NCI-H345 (cell line): ENCODE measurements at regions not wholly inside any gene's neighbourhood (a gene's known extent, or its start where the extent isn't known, plus 50 kb on each side); places are given as distances from the start of the nearest gene placed in this dataset.
"Not testable (repeated sequence)": the region's sequence is repeated elsewhere in the genome, so short reads cannot be mapped to it uniquely, and the experiment has no call there.

ENCODE experiments used
- DNase-seq: peaks from one replicate; lab custom pipeline; 2025; lab: John Stamatoyannopoulos, UW

- no peak for DNase-seq
These were observed 632.7 kb downstream of the KLHL13 start for GRCh38 chrX:117483950-117484349.

GRCh38 chrX:117458243-117458968 is 658.2 kb downstream of the KLHL13 start:
- DNase-seq, result no peak

GRCh38 chrX:117455787-117456186 is 660.8 kb downstream of the KLHL13 start:
- DNase-seq, result no peak

DNA sequence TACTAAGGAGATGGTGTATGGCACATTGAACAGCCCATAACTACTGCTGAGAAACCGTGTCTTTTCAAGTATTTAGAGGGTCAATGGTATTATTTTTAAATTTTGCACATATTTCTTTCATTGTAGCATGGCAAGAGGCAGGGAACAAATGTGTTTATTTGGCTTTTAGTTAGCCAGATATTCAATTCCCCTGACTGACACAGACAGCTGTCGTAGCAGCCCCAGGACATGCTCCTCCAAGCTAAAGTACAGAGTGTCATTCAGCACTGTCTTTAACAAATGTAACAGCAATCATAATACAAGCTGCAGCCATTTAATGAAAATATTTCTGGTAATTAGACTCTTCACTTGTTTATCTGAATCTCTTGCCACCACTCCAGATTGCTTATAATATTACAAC is 687.1 kb downstream of the KLHL13 start:
- DNase-seq, result no peak

GRCh38 chrX:117407449-117408150 is 709.0 kb downstream of the KLHL13 start:
- DNase-seq, result no peak

GRCh38 chrX:117400839-117401238 is 715.8 kb downstream of the KLHL13 start:
- DNase-seq, result no peak

GRCh38 chrX:117400005-117400404 is 716.6 kb downstream of the KLHL13 start:
- DNase-seq, result no peak

GRCh38 chrX:117397844-117398243 is 718.8 kb downstream of the KLHL13 start:
- DNase-seq, result no peak

GRCh38 chrX:117394506-117395070 is 722.0 kb downstream of the KLHL13 start:
- DNase-seq, result not testable (repeated sequence)

GRCh38 chrX:117392360-117392759 is 724.2 kb downstream of the KLHL13 start:
- DNase-seq, result not testable (repeated sequence)

GRCh38 chrX:117376460-117376859 is 740.1 kb downstream of the KLHL13 start:
- no peak for DNase-seq

DNA sequence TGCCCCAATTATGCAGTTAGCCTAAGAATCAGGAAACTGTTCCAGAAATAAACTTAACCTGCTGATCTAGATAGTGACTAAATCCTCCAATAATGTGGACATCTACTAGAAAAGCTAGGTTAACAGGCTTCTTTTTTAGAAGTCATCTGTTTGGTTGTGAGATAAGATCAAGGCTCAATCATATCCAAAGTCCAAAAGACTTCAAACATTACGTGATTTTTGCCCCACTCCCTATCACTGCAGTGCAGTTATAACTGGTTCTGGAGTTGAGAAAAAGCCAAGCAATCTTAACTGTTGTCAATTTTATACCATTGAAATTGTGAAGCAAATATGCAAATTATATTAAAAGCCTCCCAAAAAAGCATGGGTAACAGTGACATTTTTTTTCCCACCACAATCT is 781.4 kb downstream of the KLHL13 start:
- DNase-seq, result no peak

GRCh38 chrX:117327373-117327772 is 789.2 kb downstream of the KLHL13 start:
- no peak for DNase-seq

DNA sequence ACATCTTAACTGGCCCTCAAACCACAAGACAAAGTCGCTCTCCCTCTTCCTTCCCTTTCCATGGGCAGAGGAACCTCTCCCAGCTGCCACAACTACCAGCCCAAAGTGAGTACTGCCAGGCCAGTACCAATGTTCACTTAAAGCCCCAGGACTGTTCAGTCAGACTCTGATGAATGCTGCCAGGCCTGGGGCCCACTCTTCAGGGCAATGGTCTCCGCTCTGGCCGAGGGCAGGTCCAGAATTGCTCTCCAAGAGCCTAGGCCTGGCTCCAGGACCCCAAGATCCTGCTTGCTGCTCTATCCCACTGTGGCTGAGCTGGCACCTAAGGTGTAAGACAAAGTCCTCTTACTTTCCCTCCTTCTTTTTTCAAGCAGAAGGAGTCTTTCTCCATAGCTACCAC is 790.9 kb downstream of the KLHL13 start:
- no peak for DNase-seq

- DNase-seq, result no peak
These were observed 811.3 kb downstream of the KLHL13 start for GRCh38 chrX:117305168-117305766.

DNA sequence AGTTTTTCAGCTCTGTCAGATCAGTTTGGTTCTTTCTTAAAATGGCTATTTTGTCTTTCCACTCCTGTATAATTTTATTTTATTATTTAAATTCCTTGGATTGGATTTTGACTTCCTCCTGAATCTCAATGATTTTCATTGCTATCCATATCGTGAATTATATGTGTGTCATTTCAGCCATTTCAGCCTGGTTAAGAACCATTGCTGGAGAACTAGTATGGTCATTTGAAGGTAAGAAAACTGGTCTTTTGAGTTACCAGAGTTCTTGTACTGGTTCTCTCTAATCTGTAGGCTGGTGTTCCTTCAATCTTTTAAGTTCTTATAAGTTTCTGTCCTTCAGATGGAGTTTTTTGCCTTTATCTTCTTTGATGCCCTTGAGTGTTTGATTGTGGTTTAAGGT is 815.5 kb downstream of the KLHL13 start:
- no peak for DNase-seq

GRCh38 chrX:117291760-117292159 is 824.9 kb downstream of the KLHL13 start:
- DNase-seq, result no peak

GRCh38 chrX:117274965-117275364 is 812.2 kb upstream of the CT83 start:
- peak; percentile 1 for DNase-seq
